DOHH2 (cell line): ENCODE measurements at regions not wholly inside any gene's neighbourhood (a gene's known extent, or its start where the extent isn't known, plus 50 kb on each side); places are given as distances from the start of the nearest gene placed in this dataset.

Source experiments
- CTCF ChIP-seq: fragments of 200-600 bp; sonication (generic); IDR thresholded peaks from one replicate; pipeline ENCODE4 v1.5.1; 2014; ENCODE audit warnings: antibody characterized with exemption, mild to moderate bottlenecking, low read depth, low read length; ENCODE audit not compliant: poor library complexity, severe bottlenecking
- EZH2phosphoT487 ChIP-seq: fragments of 200-600 bp; sonication (generic); IDR thresholded peaks from 2 replicates; pipeline ENCODE4 v1.6.1; 2017; ENCODE audit warnings: borderline replicate concordance, mild to moderate bottlenecking, antibody characterized with exemption, low read length, moderate library complexity, mixed read lengths

- no peak for TF ChIP-seq CTCF
- TF ChIP-seq EZH2phosphoT487 = no peak
Measured at GRCh38 chr4:163603257-163603656, 108.8 kb downstream of the TMA16 start.
